GM21717 (cell line): ENCODE measurements at regions not wholly inside any gene's neighbourhood (a gene's known extent, or its start where the extent isn't known, plus 50 kb on each side); places are given as distances from the start of the nearest gene placed in this dataset.
A peak's percentile ranks its signal among the peaks of the same experiment; 100 is the strongest.

ENCODE experiments used
- ATAC-seq: cut with Tn5 transposase; IDR thresholded peaks from one replicate; pipeline ENCODE4 v1.9.1; 2021; ENCODE audit warnings: mild to moderate bottlenecking, moderate library complexity; ENCODE audit not compliant: unreplicated experiment

DNA sequence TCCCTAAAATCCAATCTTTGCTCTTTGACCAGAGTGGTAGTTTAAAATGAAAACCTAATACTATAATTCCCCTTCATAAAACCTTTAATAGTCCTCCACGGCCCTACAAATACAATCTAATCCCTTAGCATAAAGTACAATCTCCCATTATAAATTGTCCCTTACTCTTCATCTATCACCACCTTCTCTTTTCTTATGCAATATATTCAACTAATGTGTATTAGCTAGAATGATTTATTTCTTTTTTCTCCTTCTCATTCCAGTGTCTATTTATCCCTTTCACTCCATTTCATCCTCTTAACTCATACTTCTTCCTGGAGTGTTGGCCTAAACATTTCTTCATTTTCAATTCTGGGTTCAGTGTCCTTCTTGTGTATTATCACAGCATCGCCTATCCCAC, 872.1 kb upstream of the PCDH20 start:
- no peak for ATAC-seq

- peak; percentile 76 for ATAC-seq
Observed at GRCh38 chr13:62280590-62280989, 864.9 kb upstream of the PCDH20 start.

- no peak for ATAC-seq
Observed at GRCh38 chr13:62278271-62278670, 862.6 kb upstream of the PCDH20 start.

DNA sequence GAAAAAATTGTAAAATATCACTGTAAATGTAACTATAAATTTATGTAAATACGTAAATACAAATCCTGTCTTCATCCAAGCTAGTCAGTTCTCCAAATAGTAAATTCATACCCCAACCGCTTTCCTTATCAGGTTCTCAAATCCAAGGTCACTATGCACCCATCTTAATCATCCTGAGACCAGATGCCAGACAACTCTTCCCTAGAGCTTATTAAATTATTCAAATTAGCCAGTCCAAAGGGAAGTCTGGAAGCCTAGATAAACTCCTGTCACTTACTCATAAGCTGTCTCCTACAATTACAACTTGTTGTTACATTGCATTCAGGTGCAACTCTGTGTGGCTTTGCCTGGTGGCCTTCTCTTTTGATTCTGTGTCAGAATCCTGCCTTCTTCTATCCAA, 836.1 kb upstream of the PCDH20 start:
- ATAC-seq = no peak

GRCh38 chr13:62250501-62251201, 835.0 kb upstream of the PCDH20 start:
- ATAC-seq = no peak

- ATAC-seq = no peak
Observed at GRCh38 chr13:62246581-62246980, 830.9 kb upstream of the PCDH20 start.

DNA sequence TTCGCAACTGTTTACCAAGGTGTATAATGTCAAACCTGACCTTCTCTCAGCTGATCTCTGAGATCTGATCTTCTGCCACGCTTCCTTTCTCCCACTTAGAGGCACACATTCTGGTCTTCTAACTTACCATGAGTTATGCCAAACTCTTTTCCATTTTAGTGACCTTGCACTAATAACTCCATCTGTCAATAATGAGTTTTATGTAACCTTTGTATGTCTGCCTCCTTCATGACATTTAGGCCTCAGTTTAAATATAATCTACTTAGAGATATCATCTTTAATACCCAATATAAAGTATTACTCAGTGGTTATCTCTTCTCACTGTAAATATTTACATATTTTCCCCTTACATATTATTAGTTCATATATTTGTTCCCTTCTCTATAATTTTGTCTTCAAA, 827.5 kb upstream of the PCDH20 start:
- ATAC-seq = no peak

DNA sequence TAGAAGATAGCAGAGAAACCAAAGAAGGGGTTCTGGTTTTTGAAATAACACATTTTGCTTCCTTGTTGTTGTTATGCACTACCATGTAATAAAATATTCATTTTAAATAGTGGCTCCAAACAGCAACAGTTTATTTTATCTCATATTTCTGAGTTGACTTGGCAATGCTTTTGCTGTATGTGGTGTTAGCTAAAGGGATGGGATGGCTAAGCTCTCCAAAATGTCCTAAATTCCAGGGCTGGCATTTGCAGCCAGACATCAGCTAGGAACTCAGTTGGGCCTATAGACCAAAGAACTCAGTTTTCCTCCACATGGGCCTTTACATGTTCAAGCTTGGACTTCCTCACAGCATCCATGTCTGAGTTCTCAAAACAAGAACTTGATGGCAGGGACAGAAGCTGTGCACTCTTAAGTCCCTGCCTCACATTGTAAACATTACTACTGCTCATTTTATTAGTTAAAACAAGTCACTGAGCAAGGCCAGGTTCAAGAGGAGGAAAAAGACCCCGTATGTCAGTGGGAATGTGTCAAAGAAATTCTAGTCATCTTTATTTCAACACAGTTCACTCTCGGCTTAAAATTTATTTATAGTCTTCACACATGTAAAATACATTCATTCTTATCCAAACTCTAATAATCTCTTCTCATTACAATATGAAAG, 819.3 kb upstream of the PCDH20 start:
- no peak for ATAC-seq

DNA sequence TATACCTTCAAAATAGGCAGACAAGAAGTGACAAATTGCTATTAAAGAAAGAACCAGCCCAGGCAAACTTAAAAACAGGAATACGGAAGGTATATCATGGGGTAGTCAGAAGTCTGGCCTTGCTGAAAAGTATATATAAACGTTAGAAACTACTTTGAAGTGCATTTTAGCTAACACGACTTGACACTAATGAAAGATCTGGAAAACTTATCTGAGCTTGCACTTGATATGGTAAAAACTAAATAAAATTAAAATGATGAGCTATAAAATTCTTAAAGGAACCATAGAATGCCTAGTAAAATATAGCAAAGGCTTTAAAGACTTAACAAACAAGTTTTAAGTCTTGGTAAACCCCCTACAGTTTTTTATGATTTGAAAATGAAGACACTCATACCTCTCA, 795.3 kb upstream of the PCDH20 start:
- no peak for ATAC-seq

- ATAC-seq = peak; percentile 95
Observed at GRCh38 chr13:62209529-62209928, 793.9 kb upstream of the PCDH20 start.

GRCh38 chr13:62207388-62207787, 791.7 kb upstream of the PCDH20 start:
- no peak for ATAC-seq

DNA sequence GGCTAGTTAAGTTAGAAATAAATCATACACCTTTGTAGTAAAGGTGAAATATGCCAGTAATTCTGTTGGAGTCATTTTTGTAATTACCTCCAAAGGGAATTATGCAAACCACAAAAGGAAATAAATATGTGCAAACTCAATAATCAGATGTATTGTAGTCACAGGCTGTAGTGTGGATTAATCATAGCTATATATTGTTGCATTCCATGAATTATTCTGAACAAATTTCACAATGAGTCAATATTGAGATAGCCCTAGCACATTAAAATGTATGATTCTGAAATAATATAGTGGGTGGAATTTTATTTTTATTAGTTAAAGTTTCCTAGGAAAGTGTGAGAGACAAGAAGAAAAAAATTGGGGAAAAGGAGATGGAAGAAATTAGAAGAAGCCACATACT, 790.5 kb upstream of the PCDH20 start:
- no peak for ATAC-seq

DNA sequence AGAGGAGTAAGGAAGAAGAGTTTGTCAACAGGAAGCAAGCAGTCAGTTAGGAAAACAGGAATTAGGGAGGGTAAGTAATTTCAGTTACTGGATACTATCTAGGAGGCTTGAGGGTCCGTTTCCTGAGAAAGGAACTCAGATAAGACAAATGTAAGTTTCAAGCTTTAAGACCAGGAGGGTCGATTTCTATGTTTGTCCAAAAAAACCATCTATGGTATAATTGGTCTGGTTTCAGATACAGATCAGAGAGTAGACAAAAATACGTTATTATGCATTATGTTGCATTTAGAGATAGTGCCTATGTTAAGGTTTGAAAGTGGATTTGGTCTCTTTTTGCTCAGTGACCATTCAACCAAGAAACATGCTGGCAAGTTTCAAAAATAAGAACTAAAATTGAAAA, 789.6 kb upstream of the PCDH20 start:
- ATAC-seq = no peak

DNA sequence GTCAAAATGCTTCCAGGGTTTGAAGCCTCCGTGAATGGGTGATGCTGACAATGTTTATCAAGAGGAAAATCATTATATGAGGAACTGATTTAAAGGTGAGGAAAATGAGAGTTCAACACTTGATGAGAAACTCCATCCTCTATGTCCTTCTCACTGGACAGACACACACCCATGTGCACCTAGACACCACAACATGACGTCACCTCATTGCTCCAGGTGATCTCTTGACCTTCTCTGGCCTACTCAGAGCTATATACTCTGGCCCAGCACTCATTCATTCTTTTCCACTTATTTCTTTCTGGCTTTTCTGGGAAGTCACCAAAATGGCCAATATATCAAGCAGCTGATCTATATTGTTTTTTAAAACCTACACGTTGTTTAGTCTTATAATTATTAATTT, 778.7 kb upstream of the PCDH20 start:
- no peak for ATAC-seq

- ATAC-seq = no peak
Observed at GRCh38 chr13:62193919-62194318, 778.3 kb upstream of the PCDH20 start.

GRCh38 chr13:62185631-62186255, 770.1 kb upstream of the PCDH20 start:
- ATAC-seq = no peak

DNA sequence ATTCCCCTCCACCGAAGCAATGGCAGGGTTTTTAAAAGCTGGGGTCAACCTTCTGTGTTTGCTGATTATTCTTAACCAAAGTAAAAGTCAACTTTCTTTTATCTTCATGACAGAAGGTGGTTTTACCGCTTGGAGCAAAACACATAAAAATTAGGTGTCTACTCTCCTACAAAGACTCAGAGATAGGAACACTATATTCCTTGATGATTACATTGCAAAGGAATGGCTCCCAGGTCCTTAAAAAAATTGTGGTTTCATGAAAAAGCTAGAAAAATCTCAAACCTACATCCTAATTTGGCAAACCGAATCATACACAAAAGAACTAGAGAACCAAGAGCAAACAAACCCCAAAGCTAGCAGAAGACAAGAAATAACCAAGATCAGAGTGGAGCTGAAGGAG, 760.4 kb upstream of the PCDH20 start:
- ATAC-seq = no peak

DNA sequence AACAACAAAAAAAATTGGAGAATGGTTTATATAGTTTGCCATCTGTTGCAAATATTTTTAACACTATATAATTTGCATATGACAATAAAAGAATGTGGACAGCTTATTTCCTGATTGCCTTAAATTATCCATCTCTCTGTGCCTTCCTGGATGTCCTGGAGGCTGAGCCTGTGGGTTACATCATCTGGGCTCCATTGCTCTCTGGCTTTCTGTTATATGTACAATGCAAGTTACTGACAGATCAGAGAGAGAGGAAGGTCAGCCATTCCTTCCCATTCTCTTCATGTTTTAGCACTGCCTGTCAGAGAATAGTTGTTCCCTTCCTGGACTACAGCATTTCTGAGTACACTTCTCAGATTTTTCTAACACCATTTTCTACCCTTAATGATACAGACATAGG, 758.3 kb upstream of the PCDH20 start:
- no peak for ATAC-seq

- ATAC-seq = no peak
Observed at GRCh38 chr13:62171697-62172096, 756.0 kb upstream of the PCDH20 start.

GRCh38 chr13:62168891-62169290, 753.2 kb upstream of the PCDH20 start:
- no peak for ATAC-seq

GRCh38 chr13:62167650-62168172, 752.1 kb upstream of the PCDH20 start:
- no peak for ATAC-seq

DNA sequence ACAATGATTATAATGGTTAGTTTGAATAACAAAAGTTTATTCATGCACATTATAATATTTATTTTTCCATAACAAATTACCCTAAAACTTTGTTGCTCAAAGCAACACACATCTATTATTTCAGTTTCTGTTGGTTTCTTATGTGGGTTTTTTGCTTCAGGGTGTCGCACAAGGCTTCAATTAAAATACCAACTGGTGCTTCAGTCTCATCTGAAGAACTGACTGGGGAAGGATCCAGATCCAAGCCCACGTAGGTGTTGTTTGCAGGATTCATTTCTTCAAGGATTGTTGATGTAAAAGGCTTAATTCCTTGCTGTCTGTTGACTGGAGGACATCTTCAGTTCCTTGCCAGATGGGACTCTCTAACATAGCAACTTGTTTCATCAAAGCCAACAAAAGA, 747.2 kb upstream of the PCDH20 start:
- ATAC-seq = no peak
